HFFc6 (cell line): ENCODE measurements at regions not wholly inside any gene's neighbourhood (a gene's known extent, or its start where the extent isn't known, plus 50 kb on each side); places are given as distances from the start of the nearest gene placed in this dataset.
"Not testable (repeated sequence)": the region's sequence is repeated elsewhere in the genome, so short reads cannot be mapped to it uniquely, and the experiment has no call there.

Experiments used
- DNase-seq: peaks from one replicate; pipeline ENCODE4 v3.0.0-alpha.2; 2018
- H3K27ac Mint-ChIP-seq: 2 replicates; pipeline ENCODE4 v1.8.0; 2020; ENCODE audit warnings: mild to moderate bottlenecking, mixed read lengths
- H3K27me3 Mint-ChIP-seq: 2 replicates; pipeline ENCODE4 v1.8.0; 2021; ENCODE audit warnings: mild to moderate bottlenecking, moderate library complexity, mixed read lengths; ENCODE audit not compliant: insufficient read depth
- H3K36me3 Mint-ChIP-seq: 2 replicates; pipeline ENCODE4 v1.8.0; 2021; ENCODE audit warnings: low read depth, mixed read lengths
- H3K4me1 Mint-ChIP-seq: 2 replicates; pipeline ENCODE4 v1.8.0; 2020; ENCODE audit warnings: low read depth, mixed read lengths
- H3K4me3 Mint-ChIP-seq: 2 replicates; pipeline ENCODE4 v1.8.0; 2020; ENCODE audit warnings: mild to moderate bottlenecking, moderate library complexity, mixed read lengths
- H3K9me3 Mint-ChIP-seq: 2 replicates; pipeline ENCODE4 v1.8.0; 2020; ENCODE audit warnings: mild to moderate bottlenecking, mixed read lengths
- CTCF ChIP-seq: fragments of 200-600 bp; sonication (generic); IDR thresholded peaks from 2 replicates; pipeline ENCODE4 v1.5.0; 2021; ENCODE audit warnings: antibody characterized with exemption, mild to moderate bottlenecking

GRCh38 chr10:78672918-78673317 lies 395.8 kb upstream of the ZMIZ1 start:
- peaks cover 10% of the 10 kb centered on the region for H3K4me1 Mint-ChIP-seq
- no peak overlapping the region for H3K27ac Mint-ChIP-seq
- H3K27me3 Mint-ChIP-seq = peaks cover 19% of the 10 kb centered on the region
- no peaks in the 10 kb centered on the region; the same call in 1 of the 2 replicates for H3K9me3 Mint-ChIP-seq
- no peak for TF ChIP-seq CTCF
- H3K36me3 Mint-ChIP-seq = no peaks in the 10 kb centered on the region
- peak; percentile 66 for DNase-seq
- H3K4me3 Mint-ChIP-seq = no peak overlapping the region

DNA sequence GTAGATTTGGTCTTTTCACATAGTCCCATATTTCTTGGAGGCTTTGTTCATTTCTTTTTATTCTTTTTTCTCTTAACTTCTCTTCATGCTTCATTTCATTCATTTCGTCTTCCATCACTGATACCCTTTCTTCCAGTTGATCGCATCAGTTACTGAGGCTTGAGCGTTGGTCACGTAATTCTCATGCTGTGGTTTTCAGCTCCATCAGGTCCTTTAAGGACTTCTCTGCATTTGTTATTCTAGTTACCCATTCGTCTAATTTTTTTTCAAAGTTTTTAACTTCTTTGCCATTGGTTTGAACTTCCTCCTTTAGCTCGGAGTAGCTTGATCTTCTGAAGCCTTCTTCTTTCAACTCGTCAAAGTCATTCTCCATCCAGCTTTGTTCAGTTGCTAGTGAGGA lies 387.6 kb upstream of the ZMIZ1 start:
- H3K27ac Mint-ChIP-seq, H3K36me3 Mint-ChIP-seq, DNase-seq, H3K9me3 Mint-ChIP-seq, H3K4me3 Mint-ChIP-seq, H3K4me1 Mint-ChIP-seq: not testable (repeated sequence)
- H3K27me3 Mint-ChIP-seq = peaks cover 20% of the 10 kb centered on the region

DNA sequence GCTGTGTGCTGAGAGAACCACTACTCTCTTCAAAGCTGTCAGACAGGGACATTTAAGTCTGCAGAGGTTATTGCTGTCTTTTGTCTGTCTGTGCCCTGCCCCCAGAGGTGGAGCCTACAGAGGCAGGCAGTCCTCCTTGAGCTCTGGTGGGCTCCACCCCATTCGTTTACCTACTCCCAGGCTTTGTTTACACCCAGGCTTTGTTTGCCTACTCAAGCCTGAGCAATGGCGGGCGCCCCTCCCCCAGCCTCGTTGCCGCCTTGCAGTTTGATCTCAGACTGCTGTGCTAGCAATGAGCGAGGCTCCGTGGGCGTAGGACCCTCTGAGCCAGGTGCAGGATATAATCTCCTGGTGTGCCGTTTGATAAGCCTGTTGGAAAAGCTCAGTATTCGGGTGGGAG lies 386.8 kb upstream of the ZMIZ1 start:
- H3K27ac Mint-ChIP-seq, H3K9me3 Mint-ChIP-seq, DNase-seq, H3K4me3 Mint-ChIP-seq, H3K4me1 Mint-ChIP-seq, H3K36me3 Mint-ChIP-seq: not testable (repeated sequence)
- peaks cover 21% of the 10 kb centered on the region for H3K27me3 Mint-ChIP-seq

GRCh38 chr10:78684947-78685346 lies 383.8 kb upstream of the ZMIZ1 start:
- Mint-ChIP-seq H3K4me3 (no peak overlapping the region), H3K9me3 (peaks cover 5% of the 10 kb centered on the region; the same call in 1 of the 2 replicates), H3K27me3 (peaks cover 29% of the 10 kb centered on the region), H3K4me1 (peaks cover 7% of the 10 kb centered on the region; the same call in 1 of the 2 replicates), H3K36me3 (no peaks in the 10 kb centered on the region), H3K27ac (no peak overlapping the region)
- no peak for TF ChIP-seq CTCF
- DNase-seq = no peak

DNA sequence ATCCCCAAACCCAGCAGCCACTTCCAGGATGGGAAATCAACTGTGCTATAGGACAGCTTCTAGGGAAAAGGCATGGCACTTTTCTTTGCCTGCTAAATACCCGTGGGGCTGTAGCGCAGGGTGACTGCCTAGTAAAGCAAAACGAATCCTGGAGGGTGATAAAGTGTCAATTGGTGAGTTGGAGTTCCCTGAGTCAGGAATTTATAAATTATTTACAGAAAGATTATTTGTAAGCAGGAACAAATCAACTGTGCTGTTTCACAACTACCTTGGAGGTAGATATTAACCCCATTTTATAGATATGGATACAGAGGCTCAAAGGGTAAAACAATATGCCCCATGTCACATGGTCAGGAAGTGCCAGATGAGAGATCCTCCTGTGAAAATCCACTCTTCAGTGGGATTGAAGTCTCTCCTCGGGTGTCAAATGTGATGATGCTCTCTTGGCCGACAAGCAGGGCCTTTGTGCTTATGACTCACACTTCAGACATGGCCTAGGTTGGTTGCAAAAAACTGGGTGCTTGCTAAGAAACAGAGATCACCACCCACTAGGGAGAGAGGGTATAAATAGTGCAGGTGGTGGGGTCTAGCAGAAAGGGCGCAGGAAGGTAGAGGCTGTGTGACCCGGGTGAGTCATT lies 383.2 kb upstream of the ZMIZ1 start:
- Mint-ChIP-seq H3K27ac (no peak overlapping the region), H3K27me3 (peaks cover 29% of the 10 kb centered on the region), H3K36me3 (no peaks in the 10 kb centered on the region), H3K9me3 (peaks cover 5% of the 10 kb centered on the region; the same call in 1 of the 2 replicates), H3K4me3 (no peak overlapping the region), H3K4me1 (peaks cover 7% of the 10 kb centered on the region; the same call in 1 of the 2 replicates)
- no peak for TF ChIP-seq CTCF
- peak; percentile 15 for DNase-seq

- no peaks in the 10 kb centered on the region for H3K9me3 Mint-ChIP-seq
- peaks cover 7% of the 10 kb centered on the region; the same call in 1 of the 2 replicates for H3K4me1 Mint-ChIP-seq
- no peaks in the 10 kb centered on the region for H3K36me3 Mint-ChIP-seq
- H3K4me3 Mint-ChIP-seq = no peak overlapping the region
- no peak for TF ChIP-seq CTCF
- H3K27me3 Mint-ChIP-seq = peaks cover 27% of the 10 kb centered on the region
- DNase-seq = no peak
- no peak overlapping the region for H3K27ac Mint-ChIP-seq
Measured at GRCh38 chr10:78686444-78687060, 382.2 kb upstream of the ZMIZ1 start.
